ENCODE measurements at regions not wholly inside any gene's neighbourhood (a gene's known extent, or its start where the extent isn't known, plus 50 kb on each side); places are given as distances from the start of the nearest gene placed in this dataset.
"Not testable (repeated sequence)": the region's sequence is repeated elsewhere in the genome, so short reads cannot be mapped to it uniquely, and the experiment has no call there.

DNA sequence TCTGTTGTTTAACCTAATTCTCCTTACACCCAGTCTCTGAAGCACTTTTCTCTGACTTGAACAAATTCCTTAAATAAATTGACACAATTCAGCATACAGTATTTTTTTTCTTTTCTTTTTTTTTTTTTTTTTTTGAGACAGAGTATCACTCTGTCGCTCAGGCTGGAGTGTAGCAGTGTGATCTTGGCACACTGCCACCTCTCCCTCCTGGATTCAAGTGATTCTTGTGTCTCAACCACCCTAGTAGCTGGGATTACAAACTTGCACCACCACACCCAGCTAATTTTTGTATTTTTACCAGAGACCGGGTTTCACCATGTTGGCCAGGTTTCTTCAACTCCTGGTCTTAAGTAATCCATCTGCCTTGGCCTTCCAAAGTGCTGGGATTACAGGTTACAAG lies 1498.1 kb upstream of the PCDH10 start:
- H3K4me1 ChIP-seq (ENCODE audit: insufficient read depth, insufficient read length): no peaks in the 10 kb centered on the region
- no peaks in the 10 kb centered on the region for H3K36me3 ChIP-seq (ENCODE audit: insufficient read depth, insufficient read length, low read length)
- no peaks in the 10 kb centered on the region for H3K9me3 ChIP-seq (ENCODE audit: insufficient read depth, low read length)
- no peak for DNase-seq (ENCODE audit: low read depth, low spot score)
- TF ChIP-seq YY1 (IDR thresholded peaks at IDR 0.05; ENCODE audit: insufficient read depth, insufficient read length): no peak
- TF ChIP-seq ZNF274 (IDR thresholded peaks at IDR 0.05; ENCODE audit: low read depth, low read length): no peak
- TF ChIP-seq SUZ12 (IDR thresholded peaks at IDR 0.05; ENCODE audit: extremely low read depth, insufficient read depth, insufficient read length): no peak
- H3K4me3 ChIP-seq (ENCODE audit: insufficient read length, low read depth): no peak overlapping the region
- no peak overlapping the region for H3K9ac ChIP-seq (ENCODE audit: insufficient read length, low read depth)
- no peaks in the 10 kb centered on the region for H3K27me3 ChIP-seq (ENCODE audit: insufficient read depth, insufficient read length)

DNA sequence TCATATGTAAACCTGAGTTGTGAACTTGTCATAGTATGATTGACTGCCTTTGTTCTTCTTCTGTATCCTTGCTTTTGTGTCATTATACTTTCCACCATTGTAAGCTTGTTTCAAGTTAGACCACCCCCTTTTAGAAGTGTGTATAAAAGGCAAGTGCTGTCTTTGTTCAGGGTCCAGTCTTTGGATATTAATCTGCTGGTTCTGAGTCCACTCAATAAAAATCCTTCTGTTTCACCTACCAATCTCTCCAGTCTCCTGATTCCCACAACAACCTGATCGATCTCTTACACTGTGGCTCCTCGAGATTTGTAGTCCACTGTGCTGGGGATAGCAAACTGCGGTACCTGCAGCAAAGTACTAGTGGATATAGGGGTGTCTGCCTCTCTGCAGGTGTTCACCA lies 1465.8 kb upstream of the PCDH10 start:
- not testable (repeated sequence) for H3K27me3 ChIP-seq (ENCODE audit: insufficient read depth, insufficient read length); DNase-seq (ENCODE audit: low read depth, low spot score); H3K4me3 ChIP-seq (ENCODE audit: insufficient read length, low read depth); H3K4me1 ChIP-seq (ENCODE audit: insufficient read depth, insufficient read length); H3K36me3 ChIP-seq (ENCODE audit: insufficient read depth, insufficient read length, low read length); H3K9ac ChIP-seq (ENCODE audit: insufficient read length, low read depth); H3K9me3 ChIP-seq (ENCODE audit: insufficient read depth, low read length)

DNA sequence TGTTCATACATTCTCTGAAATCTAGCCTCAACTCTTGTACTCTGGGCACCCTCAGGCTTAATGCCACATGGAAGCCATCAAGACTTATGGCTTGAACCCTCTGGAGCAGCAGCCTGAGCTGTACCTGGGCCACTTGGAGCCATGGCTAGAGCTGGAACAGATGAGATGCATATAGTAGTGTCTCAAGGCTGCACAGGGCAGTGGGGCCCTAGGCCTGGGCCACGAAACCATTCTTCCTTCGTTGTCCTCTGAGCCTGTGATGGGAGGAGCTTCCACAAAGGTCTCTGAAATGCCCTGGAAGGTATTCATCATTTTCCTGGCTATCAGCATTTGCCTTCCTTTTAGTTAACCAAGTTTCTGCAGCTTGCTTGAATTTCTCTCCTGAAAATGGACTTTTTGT lies 1427.2 kb upstream of the PCDH10 start:
- no peak for TF ChIP-seq SUZ12 (IDR thresholded peaks at IDR 0.05; ENCODE audit: extremely low read depth, insufficient read depth, insufficient read length)
- no peak for TF ChIP-seq YY1 (IDR thresholded peaks at IDR 0.05; ENCODE audit: insufficient read depth, insufficient read length)
- TF ChIP-seq ZNF274 (IDR thresholded peaks at IDR 0.05; ENCODE audit: low read depth, low read length): no peak
- no peak overlapping the region for H3K9ac ChIP-seq (ENCODE audit: insufficient read length, low read depth)
- no peak overlapping the region for H3K4me3 ChIP-seq (ENCODE audit: insufficient read length, low read depth)

DNA sequence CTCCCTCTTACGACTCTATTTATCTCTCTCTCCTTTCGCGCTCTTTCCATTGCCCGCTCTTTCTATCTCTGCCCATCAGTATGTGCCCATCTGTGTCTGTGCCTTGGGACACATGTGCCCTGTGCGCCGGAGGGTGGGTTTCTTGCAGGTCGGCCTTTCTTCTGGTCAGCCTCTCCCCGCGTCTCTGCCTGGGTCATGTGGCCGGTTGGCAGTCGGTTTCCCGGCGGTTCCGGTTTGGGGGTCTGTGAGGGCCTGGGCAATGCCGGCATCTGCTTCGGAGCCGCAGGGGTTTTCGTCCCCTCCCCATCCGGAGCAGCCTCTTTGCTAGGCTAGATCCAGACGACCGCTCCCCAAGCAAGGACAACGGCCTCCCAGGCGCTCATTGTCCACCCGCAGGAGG lies 1426.0 kb upstream of the PCDH10 start:
- DNase-seq (ENCODE audit: low read depth, low spot score); H3K36me3 ChIP-seq (ENCODE audit: insufficient read depth, insufficient read length, low read length); H3K4me3 ChIP-seq (ENCODE audit: insufficient read length, low read depth); H3K27me3 ChIP-seq (ENCODE audit: insufficient read depth, insufficient read length); H3K9ac ChIP-seq (ENCODE audit: insufficient read length, low read depth); H3K4me1 ChIP-seq (ENCODE audit: insufficient read depth, insufficient read length); H3K9me3 ChIP-seq (ENCODE audit: insufficient read depth, low read length): not testable (repeated sequence)

More for the DNA sequence above, 1427.2 kb upstream of the PCDH10 start:
- DNase-seq (ENCODE audit: low read depth, low spot score): no peak
- Histone ChIP-seq H3K27me3 (ENCODE audit: insufficient read depth, insufficient read length) (no peaks in the 10 kb centered on the region), H3K4me1 (ENCODE audit: insufficient read depth, insufficient read length) (no peaks in the 10 kb centered on the region), H3K9me3 (ENCODE audit: insufficient read depth, low read length) (no peaks in the 10 kb centered on the region), H3K36me3 (ENCODE audit: insufficient read depth, insufficient read length, low read length) (no peaks in the 10 kb centered on the region)

DNA sequence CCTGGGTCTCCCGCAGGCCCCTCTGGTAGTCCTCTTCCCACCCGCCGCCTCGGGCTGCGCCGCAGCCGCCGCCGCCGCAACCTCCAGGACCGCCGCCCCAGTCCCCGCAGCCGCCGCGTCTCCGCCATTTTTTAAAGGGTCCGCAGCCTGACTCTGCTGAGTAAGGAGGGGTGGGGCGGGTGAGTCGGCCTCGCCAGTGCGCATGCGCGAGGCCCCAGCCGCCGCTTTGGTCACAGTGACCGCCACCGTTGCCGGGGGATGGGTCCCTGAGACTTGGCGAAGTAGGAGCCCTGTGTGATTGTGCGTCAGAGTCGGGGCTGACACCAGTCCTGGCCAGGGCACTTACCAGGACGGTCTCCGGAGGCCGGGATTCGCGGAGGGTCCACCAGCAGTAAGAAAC lies 1424.2 kb upstream of the PCDH10 start:
- peak; percentile 8 for DNase-seq (ENCODE audit: low read depth, low spot score)
- H3K4me1 ChIP-seq (ENCODE audit: insufficient read depth, insufficient read length); H3K27me3 ChIP-seq (ENCODE audit: insufficient read depth, insufficient read length); H3K9ac ChIP-seq (ENCODE audit: insufficient read length, low read depth); H3K36me3 ChIP-seq (ENCODE audit: insufficient read depth, insufficient read length, low read length); H3K4me3 ChIP-seq (ENCODE audit: insufficient read length, low read depth); H3K9me3 ChIP-seq (ENCODE audit: insufficient read depth, low read length): not testable (repeated sequence)

DNA sequence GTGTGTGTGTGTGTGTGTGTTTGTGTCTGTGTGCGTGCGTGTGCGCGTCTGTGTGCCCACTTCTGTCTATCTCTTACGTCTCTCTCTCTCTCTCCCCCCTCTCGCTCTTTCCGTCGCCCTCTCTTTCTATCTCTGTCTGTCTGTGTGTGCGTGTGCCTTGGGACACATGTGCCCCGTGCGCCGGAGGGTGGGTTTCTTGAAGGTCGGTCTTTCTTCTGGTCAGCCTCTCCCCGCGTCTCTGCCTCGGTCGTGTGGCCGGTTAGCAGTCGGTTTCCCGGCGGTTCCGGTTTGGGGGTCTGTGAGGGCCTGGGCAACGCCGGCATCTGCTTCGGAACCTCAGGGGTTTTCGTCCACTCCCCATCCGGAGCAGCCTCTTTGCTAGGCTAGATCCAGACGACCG lies 1423.6 kb upstream of the PCDH10 start:
- not testable (repeated sequence) for H3K36me3 ChIP-seq (ENCODE audit: insufficient read depth, insufficient read length, low read length); DNase-seq (ENCODE audit: low read depth, low spot score); H3K9ac ChIP-seq (ENCODE audit: insufficient read length, low read depth); H3K4me3 ChIP-seq (ENCODE audit: insufficient read length, low read depth); H3K9me3 ChIP-seq (ENCODE audit: insufficient read depth, low read length); H3K27me3 ChIP-seq (ENCODE audit: insufficient read depth, insufficient read length); H3K4me1 ChIP-seq (ENCODE audit: insufficient read depth, insufficient read length)

DNA sequence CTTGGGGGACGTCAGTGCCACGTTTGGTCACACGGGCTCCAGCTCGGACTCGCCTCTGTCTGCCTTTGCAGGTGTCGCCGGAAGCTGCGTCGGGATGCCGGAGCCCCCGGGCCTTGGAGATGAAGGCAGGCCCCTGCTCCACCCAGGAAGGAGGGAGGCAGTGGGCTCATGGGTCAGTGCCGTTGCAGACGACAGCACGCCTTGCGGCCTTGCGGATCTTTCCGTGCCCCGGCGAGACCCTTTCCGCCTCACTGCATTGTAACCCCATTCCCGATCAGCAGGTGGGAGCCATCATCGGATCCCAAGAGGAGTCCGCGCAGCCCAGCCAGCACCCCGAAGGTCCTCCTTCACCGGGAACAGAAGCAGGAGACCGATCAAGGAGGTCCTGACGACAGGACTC lies 1422.2 kb upstream of the PCDH10 start:
- H3K27me3 ChIP-seq (ENCODE audit: insufficient read depth, insufficient read length); H3K9ac ChIP-seq (ENCODE audit: insufficient read length, low read depth); DNase-seq (ENCODE audit: low read depth, low spot score); H3K4me3 ChIP-seq (ENCODE audit: insufficient read length, low read depth); H3K9me3 ChIP-seq (ENCODE audit: insufficient read depth, low read length); H3K4me1 ChIP-seq (ENCODE audit: insufficient read depth, insufficient read length); H3K36me3 ChIP-seq (ENCODE audit: insufficient read depth, insufficient read length, low read length): not testable (repeated sequence)

DNA sequence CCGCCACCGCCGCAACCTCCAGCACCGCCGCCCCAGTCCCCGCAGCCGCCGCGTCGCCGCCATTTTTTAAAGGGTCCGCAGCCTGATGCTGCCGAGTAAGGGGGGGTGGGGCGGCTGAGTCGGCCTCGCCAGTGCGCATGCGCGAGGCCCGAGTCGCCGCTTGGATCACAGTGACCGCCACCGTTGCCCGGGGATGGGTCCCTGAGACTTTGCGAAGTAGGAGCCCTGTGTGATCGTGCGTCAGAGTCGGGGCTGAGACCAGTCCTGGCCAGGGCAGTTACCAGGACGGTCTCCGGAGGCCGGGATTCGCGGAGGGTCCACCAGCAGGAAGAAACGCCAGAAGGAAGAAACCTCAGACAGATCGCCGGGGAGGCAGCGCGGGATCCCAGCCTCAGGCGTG lies 1421.7 kb upstream of the PCDH10 start:
- not testable (repeated sequence) for H3K36me3 ChIP-seq (ENCODE audit: insufficient read depth, insufficient read length, low read length); H3K27me3 ChIP-seq (ENCODE audit: insufficient read depth, insufficient read length); H3K9me3 ChIP-seq (ENCODE audit: insufficient read depth, low read length); H3K9ac ChIP-seq (ENCODE audit: insufficient read length, low read depth); H3K4me1 ChIP-seq (ENCODE audit: insufficient read depth, insufficient read length); H3K4me3 ChIP-seq (ENCODE audit: insufficient read length, low read depth); DNase-seq (ENCODE audit: low read depth, low spot score)

DNA sequence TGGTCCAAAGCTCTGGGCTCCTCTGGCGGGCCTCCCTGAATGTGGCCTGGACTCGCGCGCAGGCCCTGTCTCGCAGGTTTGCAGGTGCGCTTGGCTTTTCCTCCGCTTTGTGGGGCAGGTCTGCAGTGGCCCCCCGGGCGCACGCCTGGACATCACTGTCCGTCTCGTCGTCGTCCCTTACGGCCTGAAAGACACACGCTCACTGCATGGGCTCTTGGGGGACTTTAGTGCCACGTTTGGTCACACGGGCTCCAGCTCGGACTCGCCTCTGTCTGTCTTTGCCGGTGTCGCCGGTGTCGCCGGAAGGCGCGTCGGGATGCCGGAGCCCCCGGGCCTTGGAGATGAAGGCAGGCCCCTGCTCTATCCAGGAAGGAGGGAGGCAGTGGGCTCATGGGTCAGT lies 1419.9 kb upstream of the PCDH10 start:
- not testable (repeated sequence) for H3K4me1 ChIP-seq (ENCODE audit: insufficient read depth, insufficient read length); H3K27me3 ChIP-seq (ENCODE audit: insufficient read depth, insufficient read length); H3K4me3 ChIP-seq (ENCODE audit: insufficient read length, low read depth); DNase-seq (ENCODE audit: low read depth, low spot score); H3K9ac ChIP-seq (ENCODE audit: insufficient read length, low read depth); H3K36me3 ChIP-seq (ENCODE audit: insufficient read depth, insufficient read length, low read length); H3K9me3 ChIP-seq (ENCODE audit: insufficient read depth, low read length)

DNA sequence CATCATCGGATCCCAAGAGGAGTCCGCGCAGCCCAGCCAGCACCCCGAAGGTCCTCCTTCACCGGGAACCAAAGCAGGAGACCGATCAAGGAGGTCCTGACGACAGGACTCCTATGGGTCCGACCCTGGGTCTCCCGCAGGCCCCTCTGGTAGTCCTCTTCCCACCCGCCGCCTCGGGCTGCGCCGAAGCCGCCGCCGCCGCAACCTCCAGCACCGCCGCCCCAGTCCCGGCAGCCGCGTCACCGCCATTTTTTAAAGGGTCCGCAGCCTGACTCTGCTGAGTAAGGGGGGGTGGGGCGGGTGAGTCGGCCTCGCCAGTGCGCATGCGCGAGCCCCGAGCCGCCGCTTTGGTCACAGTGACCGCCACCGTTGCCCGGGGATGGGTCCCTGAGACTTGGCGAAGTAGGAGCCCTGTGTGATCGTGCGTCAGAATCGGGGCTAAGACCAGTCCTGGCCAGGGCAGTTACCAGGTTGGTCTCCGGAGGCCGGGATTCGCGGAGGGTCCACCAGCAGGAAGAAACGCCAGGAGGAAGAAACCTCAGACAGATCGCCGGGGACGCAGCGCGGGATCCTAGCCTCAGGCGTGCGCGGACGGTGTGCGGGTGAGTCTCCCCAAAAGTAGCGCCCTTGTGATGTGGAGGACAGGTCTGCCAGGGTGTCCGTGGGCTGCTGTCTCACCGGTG lies 1419.2 kb upstream of the PCDH10 start:
- H3K9me3 ChIP-seq (ENCODE audit: insufficient read depth, low read length); H3K36me3 ChIP-seq (ENCODE audit: insufficient read depth, insufficient read length, low read length); DNase-seq (ENCODE audit: low read depth, low spot score); H3K4me3 ChIP-seq (ENCODE audit: insufficient read length, low read depth); H3K27me3 ChIP-seq (ENCODE audit: insufficient read depth, insufficient read length); H3K4me1 ChIP-seq (ENCODE audit: insufficient read depth, insufficient read length); H3K9ac ChIP-seq (ENCODE audit: insufficient read length, low read depth): not testable (repeated sequence)

DNA sequence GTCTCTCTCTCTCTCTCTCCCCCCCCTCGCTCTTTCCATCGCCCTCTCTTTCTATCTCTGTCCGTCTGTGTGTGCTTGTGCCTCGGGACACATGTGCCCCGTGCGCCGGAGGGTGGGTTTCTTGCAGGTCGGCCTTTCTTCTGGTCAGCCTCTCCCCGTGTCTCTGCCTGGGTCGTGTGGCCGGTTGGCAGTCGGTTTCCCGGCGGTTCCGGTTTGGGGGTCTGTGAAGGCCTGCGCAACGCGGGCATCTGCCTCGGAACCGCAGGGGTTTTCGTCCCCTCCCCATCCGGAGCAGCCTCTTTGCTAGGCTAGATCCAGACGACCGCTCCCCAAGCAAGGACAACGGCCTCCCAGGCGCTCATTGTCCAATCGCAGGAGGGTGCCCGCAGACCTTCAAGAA lies 1418.5 kb upstream of the PCDH10 start:
- H3K4me1 ChIP-seq (ENCODE audit: insufficient read depth, insufficient read length); H3K4me3 ChIP-seq (ENCODE audit: insufficient read length, low read depth); DNase-seq (ENCODE audit: low read depth, low spot score); H3K9ac ChIP-seq (ENCODE audit: insufficient read length, low read depth); H3K36me3 ChIP-seq (ENCODE audit: insufficient read depth, insufficient read length, low read length); H3K27me3 ChIP-seq (ENCODE audit: insufficient read depth, insufficient read length); H3K9me3 ChIP-seq (ENCODE audit: insufficient read depth, low read length): not testable (repeated sequence)
